GM12878 (cell line): ENCODE measurements at regions not wholly inside any gene's neighbourhood (a gene's known extent, or its start where the extent isn't known, plus 50 kb on each side); places are given as distances from the start of the nearest gene placed in this dataset.

Experiments
- ATAC-seq: fragments of 200-7000 bp; cut with Tn5 transposase; 3 replicates; pipeline ENCODE4 v1.9.1; 2020; ENCODE audit warnings: mild to moderate bottlenecking, moderate library complexity
- BruUV-seq: library from RNA; stranded (reverse); fragments of 400-500 nt; replicated peaks from 2 replicates; lab custom pipeline; 2021; lab: Mats Ljungman, UMichigan
- CTCF ChIA-PET: fragments of 300-600 bp; sonication (Branson Sonifier 250); formaldehyde crosslinking; extraction: SDS; loops from one replicate; lab custom pipeline; 2021; ENCODE audit warnings: inconsistent platforms; lab: Yijun Ruan, JAX
- POLR2A ChIA-PET: fragments of 350-600 bp; formaldehyde crosslinking; extraction: SDS; loops from one replicate; lab custom pipeline; 2021; ENCODE audit warnings: inconsistent platforms; lab: Charles Lee
- RAD21 ChIA-PET: fragments of 300-600 bp; sonication (Branson Sonifier 250); formaldehyde crosslinking; loops from one replicate; lab custom pipeline; 2023; ENCODE audit warnings: antibody characterized with exemption; ENCODE audit not compliant: unreplicated experiment; lab: Charles Lee
- SMC1A ChIA-PET: fragments of 300-600 bp; sonication (Branson Sonifier 250); formaldehyde crosslinking; loops from one replicate; lab custom pipeline; 2023; ENCODE audit not compliant: unreplicated experiment, uncharacterized antibody; lab: Charles Lee
- DNase-seq: peaks from one replicate; pipeline ENCODE4 v3.0.0-alpha.2; 2011; ENCODE audit warnings: low read depth, low spot score
- FAIRE-seq: peaks from 3 replicates; lab custom pipeline; 2011; peaks lifted over from hg19 to GRCh38; lab: Jason Lieb, UNC
- H2AFZ ChIP-seq: 2 replicates; pipeline ENCODE4 v1.6.0; 2011; ENCODE audit warnings: low read depth, low read length, control low read depth; ENCODE audit not compliant: control insufficient read depth
- H3K27ac ChIP-seq: 2 replicates; pipeline ENCODE4 v1.5.1; 2011; ENCODE audit warnings: control low read depth; ENCODE audit not compliant: control insufficient read depth, insufficient read depth
- H3K27me3 ChIP-seq, 2 experiments: replicated peaks in 1 of 2; 2 replicates each; pipeline versions ENCODE4 v1.6.0 to v1.6.1; 2011; ENCODE audit warnings: low read length in 1 of 2; ENCODE audit not compliant: control insufficient read depth in 2 of 2, insufficient read depth in 2 of 2
- H3K36me3 ChIP-seq, 2 experiments: 2 replicates each; pipeline ENCODE4 v1.5.1; 2011; ENCODE audit warnings: low read length in 1 of 2; ENCODE audit not compliant: control insufficient read depth in 2 of 2, insufficient read depth in 2 of 2
- H3K4me1 ChIP-seq: 2 replicates; pipeline ENCODE4 v1.6.1; 2011; ENCODE audit warnings: mild to moderate bottlenecking, low read length, moderate library complexity, mixed read lengths; ENCODE audit not compliant: control insufficient read depth, insufficient read depth
- H3K4me2 ChIP-seq: 2 replicates; pipeline ENCODE4 v1.6.0; 2011; ENCODE audit warnings: control low read depth; ENCODE audit not compliant: control insufficient read depth, insufficient read depth
- H3K4me3 ChIP-seq: fragments of 200-600 bp; sonication (generic); 2 replicates; pipeline ENCODE4 v1.5.1; 2016
- H3K79me2 ChIP-seq: 2 replicates; pipeline ENCODE4 v1.6.0; 2011; ENCODE audit warnings: low read length; ENCODE audit not compliant: control insufficient read depth, insufficient read depth
- H3K9ac ChIP-seq: 2 replicates; pipeline ENCODE4 v1.8.0; 2011; ENCODE audit warnings: low read length, control low read depth, mixed read lengths; ENCODE audit not compliant: control insufficient read depth, insufficient read depth
- H3K9me3 ChIP-seq: replicated peaks from 3 replicates; pipeline ENCODE4 v1.5.1; 2011; ENCODE audit warnings: mild to moderate bottlenecking, low read length; ENCODE audit not compliant: control insufficient read depth, insufficient read depth
- H4K20me1 ChIP-seq: 2 replicates; pipeline ENCODE4 v1.6.0; 2011; ENCODE audit not compliant: control insufficient read depth, insufficient read depth
- RAD21 ChIP-seq: IDR thresholded peaks from 2 replicates; pipeline ENCODE4 v1.6.1; 2011; ENCODE audit warnings: mild to moderate bottlenecking, low read depth, low read length, moderate library complexity; ENCODE audit not compliant: insufficient read depth
- RUNX3 ChIP-seq: IDR thresholded peaks from 2 replicates; pipeline ENCODE4 v1.6.1; 2012; ENCODE audit warnings: low read length, inconsistent platforms
- SMC3 ChIP-seq: IDR thresholded peaks from 2 replicates; pipeline ENCODE4 v1.6.1; 2011; ENCODE audit warnings: low read length, improper control_type of control experiment, borderline replicate concordance
- WGBS: methylation state at CpG from one replicate; pipeline ENCODE4 v1.1.6; 2016; ENCODE audit warnings: low lambda C conversion rate; ENCODE audit not compliant: insufficient replicate concordance, insufficient coverage; ENCODE audit errors: missing lambda C conversion rate; 5-methylcytosine and 5-hydroxymethylcytosine counted together
- in situ Hi-C: fragments of 300-500 bp; cut with MboI; formaldehyde crosslinking; loops from 9 replicates; pipeline ENCODE4 v1.14.3; 2018; ENCODE audit warnings: mixed read lengths
- intact Hi-C: fragments of 100-400 bp; cut with micrococcal nuclease; formaldehyde crosslinking; loops from one replicate; pipeline ENCODE4 v1.14.2; 2022; ENCODE audit not compliant: unreplicated experiment
- TF ChIP-seq, protein P1 (sequence below), 3 experiments: IDR thresholded peaks in 2 of 3; conservative IDR thresholded peaks in 1 of 3; 2 replicates each; pipeline ENCODE4 v1.5.1; 2011; ENCODE audit warnings: low read depth in 3 of 3, low read length in 3 of 3, mild to moderate bottlenecking in 3 of 3, control low read depth in 2 of 3, moderate library complexity in 2 of 3, inconsistent platforms in 1 of 3, mixed read lengths in 1 of 3; ENCODE audit not compliant: control insufficient read depth in 2 of 3, insufficient read depth in 1 of 3; ENCODE audit errors: extremely low read depth in 1 of 3
- TF ChIP-seq, protein P2 (sequence below): IDR thresholded peaks from 2 replicates; pipeline ENCODE4 v1.6.1; 2011; ENCODE audit warnings: low read depth, mild to moderate bottlenecking, low read length, moderate library complexity, borderline replicate concordance; ENCODE audit errors: extremely low read depth

DNA sequence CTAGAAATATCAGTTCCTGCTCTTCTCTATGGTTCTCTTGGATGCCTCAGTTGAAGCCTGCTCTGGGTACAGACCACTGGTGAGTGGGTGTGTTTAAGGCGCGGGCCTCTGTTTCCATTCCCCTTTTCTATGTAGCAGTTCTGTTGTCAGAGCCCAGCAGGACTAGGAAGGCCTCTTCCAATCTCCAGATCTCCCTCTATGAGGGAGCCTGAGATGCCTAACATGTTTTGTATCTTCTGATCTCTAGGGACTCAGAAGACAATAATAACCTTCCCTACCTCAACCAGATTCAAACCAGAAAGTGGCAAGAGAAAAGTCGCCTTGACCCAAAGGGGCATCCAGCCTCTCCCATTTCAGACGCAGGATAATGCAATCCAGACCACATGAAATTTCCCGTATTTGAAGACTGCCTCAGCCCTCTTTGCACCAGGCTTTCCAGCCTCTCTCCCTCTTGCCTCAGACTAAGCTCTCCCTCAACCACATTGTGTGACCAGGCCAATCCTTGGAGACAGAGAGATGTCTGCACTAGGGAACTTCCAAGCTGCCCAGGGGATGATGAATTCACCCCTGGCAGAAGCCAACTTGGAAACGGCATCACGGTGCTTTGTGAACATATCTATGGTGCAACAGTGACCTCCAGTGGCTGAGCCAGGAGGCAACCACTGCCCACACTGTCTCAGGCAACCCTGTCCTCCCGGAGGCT is 150.1 kb upstream of the UBASH3B start:
- Histone ChIP-seq H3K36me3 (no peaks in the 10 kb centered on the region), H3K4me1 (no peaks in the 10 kb centered on the region), H3K4me3 (no peak overlapping the region), H3K27me3 (no peaks in the 10 kb centered on the region), H2AFZ (no peak overlapping the region)
- 10% methylated on average over 8 of the region's 8 CpGs for WGBS
- TF ChIP-seq, protein P1, sequence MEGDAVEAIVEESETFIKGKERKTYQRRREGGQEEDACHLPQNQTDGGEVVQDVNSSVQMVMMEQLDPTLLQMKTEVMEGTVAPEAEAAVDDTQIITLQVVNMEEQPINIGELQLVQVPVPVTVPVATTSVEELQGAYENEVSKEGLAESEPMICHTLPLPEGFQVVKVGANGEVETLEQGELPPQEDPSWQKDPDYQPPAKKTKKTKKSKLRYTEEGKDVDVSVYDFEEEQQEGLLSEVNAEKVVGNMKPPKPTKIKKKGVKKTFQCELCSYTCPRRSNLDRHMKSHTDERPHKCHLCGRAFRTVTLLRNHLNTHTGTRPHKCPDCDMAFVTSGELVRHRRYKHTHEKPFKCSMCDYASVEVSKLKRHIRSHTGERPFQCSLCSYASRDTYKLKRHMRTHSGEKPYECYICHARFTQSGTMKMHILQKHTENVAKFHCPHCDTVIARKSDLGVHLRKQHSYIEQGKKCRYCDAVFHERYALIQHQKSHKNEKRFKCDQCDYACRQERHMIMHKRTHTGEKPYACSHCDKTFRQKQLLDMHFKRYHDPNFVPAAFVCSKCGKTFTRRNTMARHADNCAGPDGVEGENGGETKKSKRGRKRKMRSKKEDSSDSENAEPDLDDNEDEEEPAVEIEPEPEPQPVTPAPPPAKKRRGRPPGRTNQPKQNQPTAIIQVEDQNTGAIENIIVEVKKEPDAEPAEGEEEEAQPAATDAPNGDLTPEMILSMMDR (IDR thresholded peaks at IDR 0.05 in 2 of 3, conservative IDR thresholded peaks at IDR 0.05 in 1 of 3; ENCODE audit: control insufficient read depth in 2 of 3, extremely low read depth in 1 of 3, insufficient read depth in 1 of 3, low read depth in 3 of 3, low read length in 3 of 3), result peak; percentile 78 to 88 (median 84)
- TF ChIP-seq, protein P2, sequence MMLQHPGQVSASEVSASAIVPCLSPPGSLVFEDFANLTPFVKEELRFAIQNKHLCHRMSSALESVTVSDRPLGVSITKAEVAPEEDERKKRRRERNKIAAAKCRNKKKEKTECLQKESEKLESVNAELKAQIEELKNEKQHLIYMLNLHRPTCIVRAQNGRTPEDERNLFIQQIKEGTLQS, result no peak
- 0 out of 2 replicates have a peak, but pooled peaks have one; percentile 8 for TF ChIP-seq RUNX3
- TF ChIP-seq SMC3, result peak; percentile 73
- peak; percentile 81 for TF ChIP-seq RAD21
- TF ChIP-seq, all 136 proteins: peak for 4
- H3K9me3 ChIP-seq, result no peaks in the 10 kb centered on the region
- FAIRE-seq, result peak; percentile 81
- H3K9ac ChIP-seq, result no peak overlapping the region
- in situ Hi-C loops, result loop anchor here (5.0 kb wide), 2 partner anchors 288 to 848 kb away; no protein-coding TSS in a partner anchor
- ATAC-seq, result peak; percentile 97
- no peaks in the 10 kb centered on the region for H3K79me2 ChIP-seq
- ChIA-PET CTCF (interaction anchor here (0.6 to 3.3 kb wide), 13 partner anchors 15 to 1189 kb away, joined by 3 to 33 read pairs (median 5); no protein-coding TSS in a partner anchor), RAD21 (interaction anchor here (1.0 to 1.8 kb wide), 3 partner anchors 289 to 853 kb away, joined by 3 to 14 read pairs (median 6); no protein-coding TSS in a partner anchor), SMC1A (interaction anchor here (1.3 to 2.6 kb wide), 2 partner anchors 290 to 397 kb away, joined by 4 to 18 read pairs; no protein-coding TSS in a partner anchor), POLR2A (no interaction called here)
- H3K4me2 ChIP-seq, result no peak overlapping the region
- peak; percentile 7 for DNase-seq
- intact Hi-C loops, result loop anchor here (1.0 to 5.0 kb wide), 4 partner anchors 213 to 850 kb away; no protein-coding TSS in a partner anchor
- H3K27ac ChIP-seq, result no peak overlapping the region
- no peaks in the 10 kb centered on the region for H4K20me1 ChIP-seq
- no TSS peak for BruUV-seq
